Neural cell (in vitro differentiated cells): ENCODE measurements at regions not wholly inside any gene's neighbourhood (a gene's known extent, or its start where the extent isn't known, plus 50 kb on each side); places are given as distances from the start of the nearest gene placed in this dataset.

Source experiments
- H2AFZ ChIP-seq: fragments of 200-600, 300-800 bp; sonication (generic), shearing (Covaris generic); 2 replicates; pipeline ENCODE4 v1.6.0; 2014; ENCODE audit warnings: low read depth, mild to moderate bottlenecking, antibody characterized with exemption, low read length, moderate library complexity
- H3F3A ChIP-seq: fragments of 200-600 bp; shearing (Covaris generic); 2 replicates; pipeline ENCODE4 v1.6.1; 2016; ENCODE audit warnings: mild to moderate bottlenecking, moderate library complexity, mixed read lengths, antibody characterized with exemption, low read length; ENCODE audit not compliant: insufficient read depth, poor library complexity, severe bottlenecking
- H3K27ac ChIP-seq: fragments of 200-600, 300-800 bp; sonication (generic), shearing (Covaris generic); 2 replicates; pipeline ENCODE4 v1.5.1; 2014; ENCODE audit warnings: mild to moderate bottlenecking, low read length, moderate library complexity
- H3K27me3 ChIP-seq: fragments of 300-800, 200-600 bp; sonication (generic), shearing (Covaris generic); 2 replicates; pipeline ENCODE4 v1.6.0; 2014; ENCODE audit warnings: mild to moderate bottlenecking, low read depth, low read length, moderate library complexity; ENCODE audit not compliant: insufficient read depth
- H3K36me3 ChIP-seq: fragments of 300-800, 200-600 bp; sonication (generic), shearing (Covaris generic); 2 replicates; pipeline ENCODE4 v1.5.1; 2014; ENCODE audit warnings: mild to moderate bottlenecking, antibody characterized with exemption, low read length, moderate library complexity; ENCODE audit not compliant: insufficient read depth
- H3K4me2 ChIP-seq: fragments of 300-800, 200-600 bp; sonication (generic), shearing (Covaris generic); 2 replicates; pipeline ENCODE4 v1.6.0; 2014; ENCODE audit warnings: mild to moderate bottlenecking, low read length
- H3K4me3 ChIP-seq: fragments of 300-800, 200-600 bp; sonication (generic), shearing (Covaris generic); 2 replicates; pipeline ENCODE4 v1.5.1; 2014; ENCODE audit warnings: mild to moderate bottlenecking, low read length, moderate library complexity
- H3K79me2 ChIP-seq: fragments of 200-600 bp; shearing (Covaris generic); replicated peaks from 2 replicates; pipeline ENCODE4 v1.6.0; 2014; ENCODE audit warnings: mild to moderate bottlenecking, low read length, moderate library complexity; ENCODE audit not compliant: insufficient read depth
- H3K9ac ChIP-seq: fragments of 300-800, 200-600 bp; sonication (generic), shearing (Covaris generic); 2 replicates; pipeline ENCODE4 v1.6.1; 2016; ENCODE audit warnings: mild to moderate bottlenecking, low read length, mixed read lengths
- H3K9me2 ChIP-seq: fragments of 200-600 bp; shearing (Covaris generic); 2 replicates; pipeline ENCODE4 v1.6.1; 2016; ENCODE audit warnings: mild to moderate bottlenecking, low read length, mixed read lengths; ENCODE audit not compliant: insufficient read depth
- H3K9me3 ChIP-seq: fragments of 200-600, 300-800 bp; sonication (generic), shearing (Covaris generic); 2 replicates; pipeline ENCODE4 v1.6.1; 2016; ENCODE audit warnings: mild to moderate bottlenecking, mixed run types, low read length, moderate library complexity, mixed read lengths
- H4K20me1 ChIP-seq: fragments of 200-600 bp; shearing (Covaris generic); 2 replicates; pipeline ENCODE4 v1.6.1; 2016; ENCODE audit warnings: mild to moderate bottlenecking, mixed run types; ENCODE audit not compliant: insufficient read depth
- EP300 ChIP-seq: fragments of 450-650 bp; conservative IDR thresholded peaks from 2 replicates; pipeline ENCODE4 v1.6.1; 2014; ENCODE audit warnings: antibody characterized with exemption, mild to moderate bottlenecking, moderate library complexity; ENCODE audit not compliant: poor library complexity, severe bottlenecking
- EZH2 ChIP-seq: fragments of 200-600, 300-800 bp; shearing (Covaris generic), sonication (generic); IDR thresholded peaks from 2 replicates; pipeline ENCODE4 v1.6.1; 2014; ENCODE audit warnings: antibody characterized with exemption, low read length, borderline replicate concordance, mild to moderate bottlenecking; ENCODE audit not compliant: insufficient read depth, poor library complexity, severe bottlenecking
- MXI1 ChIP-seq: fragments of 450-650 bp; conservative IDR thresholded peaks from 2 replicates; pipeline ENCODE4 v1.6.1; 2014; ENCODE audit warnings: antibody characterized with exemption, mild to moderate bottlenecking; ENCODE audit not compliant: poor library complexity, severe bottlenecking
- POLR2AphosphoS5 ChIP-seq: IDR thresholded peaks from 2 replicates; pipeline ENCODE4 v1.6.1; 2012
- RAD21 ChIP-seq: fragments of 450-650 bp; conservative IDR thresholded peaks from 2 replicates; pipeline ENCODE4 v1.6.1; 2014; ENCODE audit warnings: antibody characterized with exemption, mild to moderate bottlenecking, moderate library complexity
- SMC3 ChIP-seq: fragments of 450-650 bp; conservative IDR thresholded peaks from 2 replicates; pipeline ENCODE4 v1.6.1; 2014; ENCODE audit warnings: antibody characterized with exemption, mild to moderate bottlenecking, moderate library complexity; ENCODE audit not compliant: poor library complexity
- TAF1 ChIP-seq: IDR thresholded peaks from 2 replicates; pipeline ENCODE4 v1.6.1; 2012; ENCODE audit warnings: low read depth
- TF ChIP-seq, protein P1 (sequence below): IDR thresholded peaks from 2 replicates; pipeline ENCODE4 v1.6.1; 2012; ENCODE audit warnings: borderline replicate concordance
- TF ChIP-seq, protein P2 (sequence below): fragments of 450-650 bp; IDR thresholded peaks from 2 replicates; pipeline ENCODE4 v1.5.1; 2014; ENCODE audit warnings: antibody characterized with exemption, mild to moderate bottlenecking, moderate library complexity; ENCODE audit not compliant: poor library complexity, severe bottlenecking

DNA sequence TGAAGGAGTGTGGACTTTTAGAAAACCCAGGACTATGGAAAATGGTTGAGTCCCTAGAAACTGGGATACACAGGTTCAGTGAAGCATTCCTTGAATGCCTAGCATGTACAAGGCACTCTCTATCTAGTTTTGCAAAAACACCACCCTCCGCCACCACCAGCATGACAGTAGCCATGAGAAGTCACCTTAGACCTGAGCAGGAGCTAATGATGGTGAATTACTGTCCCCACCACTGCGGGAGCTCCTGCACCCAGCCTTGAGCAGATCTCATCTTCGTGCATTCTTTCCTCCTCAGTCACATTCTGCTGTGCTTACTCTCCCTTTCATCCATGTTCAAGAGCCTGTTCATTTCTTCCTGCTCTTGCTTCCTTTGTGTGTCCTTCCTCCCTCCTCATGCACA is 86.2 kb upstream of the ZNF516 start:
- H3K79me2 ChIP-seq: no peaks in the 10 kb centered on the region
- TF ChIP-seq SMC3 (no peak), EZH2 (no peak), RAD21 (no peak), TAF1 (no peak), EP300 (no peak), MXI1 (no peak), POLR2AphosphoS5 (no peak)
- TF ChIP-seq, protein P1, sequence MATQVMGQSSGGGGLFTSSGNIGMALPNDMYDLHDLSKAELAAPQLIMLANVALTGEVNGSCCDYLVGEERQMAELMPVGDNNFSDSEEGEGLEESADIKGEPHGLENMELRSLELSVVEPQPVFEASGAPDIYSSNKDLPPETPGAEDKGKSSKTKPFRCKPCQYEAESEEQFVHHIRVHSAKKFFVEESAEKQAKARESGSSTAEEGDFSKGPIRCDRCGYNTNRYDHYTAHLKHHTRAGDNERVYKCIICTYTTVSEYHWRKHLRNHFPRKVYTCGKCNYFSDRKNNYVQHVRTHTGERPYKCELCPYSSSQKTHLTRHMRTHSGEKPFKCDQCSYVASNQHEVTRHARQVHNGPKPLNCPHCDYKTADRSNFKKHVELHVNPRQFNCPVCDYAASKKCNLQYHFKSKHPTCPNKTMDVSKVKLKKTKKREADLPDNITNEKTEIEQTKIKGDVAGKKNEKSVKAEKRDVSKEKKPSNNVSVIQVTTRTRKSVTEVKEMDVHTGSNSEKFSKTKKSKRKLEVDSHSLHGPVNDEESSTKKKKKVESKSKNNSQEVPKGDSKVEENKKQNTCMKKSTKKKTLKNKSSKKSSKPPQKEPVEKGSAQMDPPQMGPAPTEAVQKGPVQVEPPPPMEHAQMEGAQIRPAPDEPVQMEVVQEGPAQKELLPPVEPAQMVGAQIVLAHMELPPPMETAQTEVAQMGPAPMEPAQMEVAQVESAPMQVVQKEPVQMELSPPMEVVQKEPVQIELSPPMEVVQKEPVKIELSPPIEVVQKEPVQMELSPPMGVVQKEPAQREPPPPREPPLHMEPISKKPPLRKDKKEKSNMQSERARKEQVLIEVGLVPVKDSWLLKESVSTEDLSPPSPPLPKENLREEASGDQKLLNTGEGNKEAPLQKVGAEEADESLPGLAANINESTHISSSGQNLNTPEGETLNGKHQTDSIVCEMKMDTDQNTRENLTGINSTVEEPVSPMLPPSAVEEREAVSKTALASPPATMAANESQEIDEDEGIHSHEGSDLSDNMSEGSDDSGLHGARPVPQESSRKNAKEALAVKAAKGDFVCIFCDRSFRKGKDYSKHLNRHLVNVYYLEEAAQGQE: no peak
- TF ChIP-seq, protein P2, sequence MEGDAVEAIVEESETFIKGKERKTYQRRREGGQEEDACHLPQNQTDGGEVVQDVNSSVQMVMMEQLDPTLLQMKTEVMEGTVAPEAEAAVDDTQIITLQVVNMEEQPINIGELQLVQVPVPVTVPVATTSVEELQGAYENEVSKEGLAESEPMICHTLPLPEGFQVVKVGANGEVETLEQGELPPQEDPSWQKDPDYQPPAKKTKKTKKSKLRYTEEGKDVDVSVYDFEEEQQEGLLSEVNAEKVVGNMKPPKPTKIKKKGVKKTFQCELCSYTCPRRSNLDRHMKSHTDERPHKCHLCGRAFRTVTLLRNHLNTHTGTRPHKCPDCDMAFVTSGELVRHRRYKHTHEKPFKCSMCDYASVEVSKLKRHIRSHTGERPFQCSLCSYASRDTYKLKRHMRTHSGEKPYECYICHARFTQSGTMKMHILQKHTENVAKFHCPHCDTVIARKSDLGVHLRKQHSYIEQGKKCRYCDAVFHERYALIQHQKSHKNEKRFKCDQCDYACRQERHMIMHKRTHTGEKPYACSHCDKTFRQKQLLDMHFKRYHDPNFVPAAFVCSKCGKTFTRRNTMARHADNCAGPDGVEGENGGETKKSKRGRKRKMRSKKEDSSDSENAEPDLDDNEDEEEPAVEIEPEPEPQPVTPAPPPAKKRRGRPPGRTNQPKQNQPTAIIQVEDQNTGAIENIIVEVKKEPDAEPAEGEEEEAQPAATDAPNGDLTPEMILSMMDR: no peak

DNA sequence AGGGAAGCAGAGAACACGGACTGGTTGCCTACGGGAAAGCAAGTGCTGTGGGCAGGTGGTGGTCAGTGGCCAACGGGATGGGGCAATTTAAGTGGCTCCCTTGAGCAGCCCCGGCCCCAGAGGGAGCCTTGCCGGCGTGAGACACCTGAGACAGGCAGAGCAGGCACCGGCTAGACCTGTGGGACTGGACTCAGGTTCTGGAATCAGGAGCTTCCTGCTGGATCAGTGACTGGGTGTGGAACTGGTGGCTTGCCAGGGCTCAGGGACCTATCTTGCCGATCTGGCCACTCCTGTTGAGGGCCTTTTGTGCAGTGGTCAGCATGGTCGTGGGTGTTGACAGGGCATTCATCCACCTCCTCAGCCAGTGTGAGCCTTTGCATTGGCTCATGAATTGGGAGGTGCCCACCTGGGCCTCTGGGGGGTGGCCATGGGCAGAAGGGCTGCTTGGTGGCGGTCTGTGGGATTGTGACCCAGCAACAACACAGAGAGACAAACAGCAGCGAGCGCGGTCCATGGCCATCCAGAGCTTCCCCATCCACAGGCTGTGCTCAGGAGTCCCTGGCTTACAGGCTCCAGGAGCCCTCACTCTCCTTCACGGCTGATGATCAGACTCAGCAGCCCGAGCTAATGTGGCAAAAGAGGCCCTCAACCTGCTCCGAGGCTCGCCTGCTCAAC is 85.4 kb upstream of the ZNF516 start:
- Histone ChIP-seq H3K9ac (no peak overlapping the region), H2AFZ (no peak overlapping the region), H3K27ac (no peak overlapping the region), H3K4me3 (no peak overlapping the region), H3K27me3 (no peaks in the 10 kb centered on the region), H3K9me3 (no peaks in the 10 kb centered on the region), H3K36me3 (no peaks in the 10 kb centered on the region), H3K79me2 (no peaks in the 10 kb centered on the region), H3K4me2 (no peak overlapping the region), H3F3A (no peaks in the 10 kb centered on the region), H3K9me2 (no peaks in the 10 kb centered on the region), H4K20me1 (no peaks in the 10 kb centered on the region)
- TF ChIP-seq TAF1 (no peak), RAD21 (no peak), EP300 (no peak), EZH2 (no peak)
- TF ChIP-seq, protein P1: no peak
- TF ChIP-seq, protein P2: no peak

More for the DNA sequence above, 86.2 kb upstream of the ZNF516 start:
- H3K27me3 ChIP-seq: no peaks in the 10 kb centered on the region
- H3K27ac ChIP-seq: no peak overlapping the region
- no peaks in the 10 kb centered on the region for H3K9me2 ChIP-seq
- no peak overlapping the region for H3K4me3 ChIP-seq
- no peak overlapping the region for H3K9ac ChIP-seq
- no peak overlapping the region for H2AFZ ChIP-seq
- no peaks in the 10 kb centered on the region for H3F3A ChIP-seq
- H3K36me3 ChIP-seq: no peaks in the 10 kb centered on the region
- H3K9me3 ChIP-seq: no peaks in the 10 kb centered on the region
- H3K4me2 ChIP-seq: no peak overlapping the region
- H4K20me1 ChIP-seq: no peaks in the 10 kb centered on the region
